Body of pancreas (tissue), 4 donors: ENCODE measurements at regions not wholly inside any gene's neighbourhood (a gene's known extent, or its start where the extent isn't known, plus 50 kb on each side); places are given as distances from the start of the nearest gene placed in this dataset.

Experiments
- ATAC-seq: fragments of 150-250 bp; one replicate; pipeline ENCODE4 v1.9.1; 2016
- DNase-seq, 4 donors: peaks; one replicate each; pipeline ENCODE4 v3.0.0-alpha.2; 2019
- H3K27ac ChIP-seq, 4 donors: fragments of 200-600 bp; sonication (generic); 1 replicate in 3 of 4; 2 replicates in 1 of 4; pipeline versions ENCODE4 v1.5.1 to v1.6.1; 2016 to 2019; ENCODE audit warnings: mild to moderate bottlenecking in 1 of 4, mixed read lengths in 1 of 4, moderate library complexity in 1 of 4
- H3K27me3 ChIP-seq, 2 donors: fragments of 200-600 bp; sonication (generic); one replicate each; pipeline ENCODE4 v1.6.0; 2016; ENCODE audit warnings: mild to moderate bottlenecking in 1 of 2
- H3K36me3 ChIP-seq, 2 donors: fragments of 200-600 bp; sonication (generic); replicated peaks in 1 of 2; 2 replicates each; pipeline ENCODE4 v1.5.1; 2016; ENCODE audit warnings: low read depth in 2 of 2; ENCODE audit not compliant: insufficient read depth in 1 of 2
- H3K4me1 ChIP-seq: fragments of 200-600 bp; sonication (generic); one replicate; pipeline ENCODE4 v1.6.0; 2016
- H3K4me3 ChIP-seq, 2 donors: fragments of 200-600 bp; sonication (generic); 1 replicate in 1 of 2; 2 replicates in 1 of 2; pipeline ENCODE4 v1.5.1; 2016 to 2019
- H3K9me3 ChIP-seq, 3 donors: fragments of 200-600 bp; sonication (generic); 1 replicate in 2 of 3; 2 replicates in 1 of 3; pipeline ENCODE4 v1.5.1; 2016
- CTCF ChIP-seq, 7 experiments: fragments of 450-650 bp in 4 of 7; fragments of 200-600 bp in 3 of 7; sonication (generic) in 3 of 7; IDR thresholded peaks; one replicate each; pipeline ENCODE4 v1.5.1; 2016 to 2019; ENCODE audit warnings: antibody characterized with exemption in 7 of 7
- POLR2A ChIP-seq, 3 donors: fragments of 450-650 bp; IDR thresholded peaks; one replicate each; pipeline ENCODE4 v1.6.1; 2016; ENCODE audit warnings: antibody characterized with exemption in 3 of 3, mild to moderate bottlenecking in 2 of 3
- WGBS, 2 donors: methylation state at CpG; one replicate each; pipeline ENCODE4 v1.1.5; 2017; 5-methylcytosine and 5-hydroxymethylcytosine counted together
- intact Hi-C: fragments of 100-400 bp; cut with DNase I; formaldehyde crosslinking; loops from one replicate; pipeline ENCODE4 v1.15.1; 2023

- Histone ChIP-seq H3K27me3 (no peaks in the 10 kb centered on the region), H3K4me3 (no peak overlapping the region), H3K36me3 (no peaks in the 10 kb centered on the region), H3K4me1 (no peaks in the 10 kb centered on the region), H3K27ac (no peak overlapping the region), H3K9me3 (no peaks in the 10 kb centered on the region)
- intact Hi-C loops, result no loop called here
- 54 to 66% methylated on average over 1 of the region's 1 CpG for WGBS, 2 donors
- no peak for TF ChIP-seq POLR2A (IDR thresholded peaks at IDR 0.05)
- TF ChIP-seq CTCF (IDR thresholded peaks at IDR 0.05), result no peak
- no peak for ATAC-seq
- no peak for DNase-seq
These were observed 120.7 kb upstream of the CCDC28A start for GRCh38 chr6:138652824-138653223.

GRCh38 chr6:138653435-138653834 lies 120.1 kb upstream of the CCDC28A start:
- ATAC-seq, result no peak
- DNase-seq, result no peak
- intact Hi-C loops, result no loop called here
- Histone ChIP-seq H3K4me3 (no peak overlapping the region), H3K27me3 (no peaks in the 10 kb centered on the region), H3K27ac (no peak overlapping the region), H3K36me3 (no peaks in the 10 kb centered on the region), H3K9me3 (no peaks in the 10 kb centered on the region), H3K4me1 (no peaks in the 10 kb centered on the region)
- WGBS, 2 donors, result 79 to 90% methylated on average over 6 of the region's 6 CpGs
- TF ChIP-seq CTCF (IDR thresholded peaks at IDR 0.05), result no peak
- TF ChIP-seq POLR2A (IDR thresholded peaks at IDR 0.05), result no peak

GRCh38 chr6:138654715-138655634 lies 118.6 kb upstream of the CCDC28A start:
- Histone ChIP-seq H3K36me3 (no peaks in the 10 kb centered on the region), H3K4me3 (no peak overlapping the region), H3K27me3 (no peaks in the 10 kb centered on the region), H3K9me3 (no peaks in the 10 kb centered on the region), H3K4me1 (no peaks in the 10 kb centered on the region), H3K27ac (no peak overlapping the region)
- WGBS, 2 donors, result 87 to 90% methylated on average over 6 of the region's 6 CpGs
- intact Hi-C loops, result no loop called here
- TF ChIP-seq POLR2A (IDR thresholded peaks at IDR 0.05), result no peak
- TF ChIP-seq CTCF (IDR thresholded peaks at IDR 0.05), result no peak
- DNase-seq (no peak), ATAC-seq (no peak)

GRCh38 chr6:138655828-138656227 lies 117.7 kb upstream of the CCDC28A start:
- intact Hi-C loops, result no loop called here
- no peaks in the 10 kb centered on the region for H3K36me3 ChIP-seq
- H3K4me3 ChIP-seq, result no peak overlapping the region
- WGBS, 2 donors, result 86 to 89% methylated on average over 6 of the region's 6 CpGs
- no peak for DNase-seq
- ATAC-seq, result no peak
- TF ChIP-seq CTCF (IDR thresholded peaks at IDR 0.05) (no peak), POLR2A (IDR thresholded peaks at IDR 0.05) (no peak)
- no peaks in the 10 kb centered on the region for H3K9me3 ChIP-seq
- H3K27me3 ChIP-seq, result no peaks in the 10 kb centered on the region
- no peaks in the 10 kb centered on the region for H3K4me1 ChIP-seq
- H3K27ac ChIP-seq, result no peak overlapping the region
